Trophoblast cell (in vitro differentiated cells and primary cell): ENCODE measurements at regions not wholly inside any gene's neighbourhood (a gene's known extent, or its start where the extent isn't known, plus 50 kb on each side); places are given as distances from the start of the nearest gene placed in this dataset.

ENCODE experiments used
- DNase-seq, 2 donors: peaks; one replicate each; pipeline ENCODE4 v3.0.0-alpha.2; 2016
- H2AFZ ChIP-seq: 2 replicates; pipeline ENCODE4 v1.6.1; 2013; ENCODE audit warnings: low read length, moderate library complexity, mild to moderate bottlenecking; ENCODE audit not compliant: insufficient read depth, poor library complexity
- H2AK5ac ChIP-seq: 2 replicates; pipeline ENCODE4 v1.6.1; 2013; ENCODE audit warnings: mild to moderate bottlenecking, low read length
- H2BK120ac ChIP-seq: 2 replicates; pipeline ENCODE4 v1.6.1; 2013; ENCODE audit warnings: low read length, mild to moderate bottlenecking, moderate library complexity; ENCODE audit not compliant: insufficient read depth, poor library complexity
- H2BK12ac ChIP-seq: 2 replicates; pipeline ENCODE4 v1.6.1; 2013; ENCODE audit warnings: mild to moderate bottlenecking, low read length, moderate library complexity
- H2BK5ac ChIP-seq: 2 replicates; pipeline ENCODE4 v1.6.1; 2013; ENCODE audit warnings: low read length, low read depth, moderate library complexity, mild to moderate bottlenecking; ENCODE audit not compliant: poor library complexity
- H3K14ac ChIP-seq: 2 replicates; pipeline ENCODE4 v1.6.1; 2013; ENCODE audit warnings: mild to moderate bottlenecking, low read length
- H3K18ac ChIP-seq: 2 replicates; pipeline ENCODE4 v1.6.1; 2013; ENCODE audit warnings: mild to moderate bottlenecking, low read length
- H3K23ac ChIP-seq: 2 replicates; pipeline ENCODE4 v1.6.1; 2013; ENCODE audit warnings: low read length
- H3K27ac ChIP-seq: 2 replicates; pipeline ENCODE4 v1.5.1; 2013; ENCODE audit warnings: low read depth, mild to moderate bottlenecking, inconsistent platforms, low read length, moderate library complexity
- H3K27me3 ChIP-seq: 2 replicates; pipeline ENCODE4 v1.6.1; 2013; ENCODE audit warnings: inconsistent platforms, mild to moderate bottlenecking, low read length, moderate library complexity; ENCODE audit not compliant: insufficient read depth
- H3K36me3 ChIP-seq, 2 experiments: 1 replicate in 1 of 2; 2 replicates in 1 of 2; pipeline ENCODE4 v1.6.1; 2013; ENCODE audit warnings: low read length in 2 of 2, mild to moderate bottlenecking in 2 of 2, moderate library complexity in 1 of 2; ENCODE audit not compliant: insufficient read depth in 2 of 2, control insufficient read depth in 1 of 2
- H3K4ac ChIP-seq: 2 replicates; pipeline ENCODE4 v1.6.1; 2013; ENCODE audit warnings: low read depth, mild to moderate bottlenecking, low read length, moderate library complexity
- H3K4me1 ChIP-seq, 2 experiments: 1 replicate in 1 of 2; 2 replicates in 1 of 2; pipeline ENCODE4 v1.6.1; 2013; ENCODE audit warnings: low read length in 2 of 2, mild to moderate bottlenecking in 2 of 2, moderate library complexity in 1 of 2; ENCODE audit not compliant: insufficient read depth in 2 of 2, control insufficient read depth in 1 of 2
- H3K4me2 ChIP-seq: 2 replicates; pipeline ENCODE4 v1.6.1; 2013; ENCODE audit warnings: inconsistent platforms, mild to moderate bottlenecking, low read length, moderate library complexity
- H3K4me3 ChIP-seq: 2 replicates; pipeline ENCODE4 v1.5.1; 2013; ENCODE audit warnings: mild to moderate bottlenecking, low read depth, low read length, inconsistent platforms
- H3K79me1 ChIP-seq: one replicate; pipeline ENCODE4 v1.6.1; 2013; ENCODE audit warnings: low read length
- H3K79me2 ChIP-seq: 2 replicates; pipeline ENCODE4 v1.6.1; 2013; ENCODE audit warnings: low read length, mild to moderate bottlenecking; ENCODE audit not compliant: control insufficient read depth, insufficient read depth, poor library complexity
- H3K9ac ChIP-seq: 2 replicates; pipeline ENCODE4 v1.6.1; 2013; ENCODE audit warnings: mild to moderate bottlenecking, low read length
- H3K9me3 ChIP-seq: 2 replicates; pipeline ENCODE4 v1.6.1; 2013; ENCODE audit warnings: low read depth, mild to moderate bottlenecking, control low read depth, inconsistent platforms, low read length; ENCODE audit not compliant: insufficient read depth
- H4K12ac ChIP-seq: 2 replicates; pipeline ENCODE4 v1.6.1; 2013; ENCODE audit warnings: low read depth, mild to moderate bottlenecking, low read length, moderate library complexity
- H4K8ac ChIP-seq: 2 replicates; pipeline ENCODE4 v1.6.1; 2013; ENCODE audit warnings: low read depth, mild to moderate bottlenecking, low read length, moderate library complexity
- H4K91ac ChIP-seq: one replicate; pipeline ENCODE4 v1.6.1; 2013; ENCODE audit warnings: low read depth, mild to moderate bottlenecking, low read length, moderate library complexity
- WGBS: extraction: QIAGEN DNeasy Blood & Tissue Kit; methylation state at CpG from one replicate; pipeline ENCODE4 v1.1.7; 2013; ENCODE audit warnings: missing lambda C conversion rate; ENCODE audit not compliant: insufficient read length, insufficient coverage; ENCODE audit errors: extremely low coverage; 5-methylcytosine and 5-hydroxymethylcytosine counted together

- H3K4me1 ChIP-seq: no peaks in the 10 kb centered on the region
- no peak for DNase-seq
- peaks cover 2% of the 10 kb centered on the region for H3K9me3 ChIP-seq
- H3K36me3 ChIP-seq: no peaks in the 10 kb centered on the region
- H3K4ac ChIP-seq: no peak overlapping the region
- no peak overlapping the region for H3K4me2 ChIP-seq
- no peak overlapping the region for H3K18ac ChIP-seq
- no peak overlapping the region for H2BK120ac ChIP-seq
- no peak overlapping the region for H2AFZ ChIP-seq
- H3K27ac ChIP-seq: no peak overlapping the region
- no peak overlapping the region for H4K91ac ChIP-seq
- no peak overlapping the region for H3K23ac ChIP-seq
- no peak overlapping the region for H2BK12ac ChIP-seq
- no peak overlapping the region for H3K4me3 ChIP-seq
- H4K12ac ChIP-seq: no peak overlapping the region
- H3K9ac ChIP-seq: no peak overlapping the region
- H3K14ac ChIP-seq: no peak overlapping the region
- H3K27me3 ChIP-seq: no peaks in the 10 kb centered on the region
- WGBS: no CpG with 5 or more reads among the region's 3 CpGs
- no peak overlapping the region for H2AK5ac ChIP-seq
- no peaks in the 10 kb centered on the region for H3K79me1 ChIP-seq
- H4K8ac ChIP-seq: no peak overlapping the region
- no peak overlapping the region for H2BK5ac ChIP-seq
- H3K79me2 ChIP-seq: no peaks in the 10 kb centered on the region
Measured at GRCh38 chr2:138207074-138207930, 243.0 kb downstream of the HNMT start.

- H3K36me3 ChIP-seq: no peaks in the 10 kb centered on the region
- H3K18ac ChIP-seq: no peak overlapping the region
- H4K91ac ChIP-seq: no peak overlapping the region
- no CpG with 5 or more reads among the region's 3 CpGs for WGBS
- H3K4ac ChIP-seq: no peak overlapping the region
- no peak overlapping the region for H2BK120ac ChIP-seq
- no peaks in the 10 kb centered on the region for H3K27me3 ChIP-seq
- H3K9me3 ChIP-seq: peaks cover 2% of the 10 kb centered on the region
- H3K79me1 ChIP-seq: no peaks in the 10 kb centered on the region
- H3K27ac ChIP-seq: no peak overlapping the region
- no peak overlapping the region for H3K23ac ChIP-seq
- H2AFZ ChIP-seq: no peak overlapping the region
- no peak overlapping the region for H3K4me2 ChIP-seq
- H4K8ac ChIP-seq: no peak overlapping the region
- no peaks in the 10 kb centered on the region for H3K79me2 ChIP-seq
- no peaks in the 10 kb centered on the region for H3K4me1 ChIP-seq
- H3K9ac ChIP-seq: no peak overlapping the region
- H2AK5ac ChIP-seq: no peak overlapping the region
- no peak for DNase-seq
- no peak overlapping the region for H4K12ac ChIP-seq
- H3K4me3 ChIP-seq: no peak overlapping the region
- H2BK12ac ChIP-seq: no peak overlapping the region
- no peak overlapping the region for H2BK5ac ChIP-seq
- H3K14ac ChIP-seq: no peak overlapping the region
Measured at GRCh38 chr2:138209009-138209408, 244.7 kb downstream of the HNMT start.

DNA sequence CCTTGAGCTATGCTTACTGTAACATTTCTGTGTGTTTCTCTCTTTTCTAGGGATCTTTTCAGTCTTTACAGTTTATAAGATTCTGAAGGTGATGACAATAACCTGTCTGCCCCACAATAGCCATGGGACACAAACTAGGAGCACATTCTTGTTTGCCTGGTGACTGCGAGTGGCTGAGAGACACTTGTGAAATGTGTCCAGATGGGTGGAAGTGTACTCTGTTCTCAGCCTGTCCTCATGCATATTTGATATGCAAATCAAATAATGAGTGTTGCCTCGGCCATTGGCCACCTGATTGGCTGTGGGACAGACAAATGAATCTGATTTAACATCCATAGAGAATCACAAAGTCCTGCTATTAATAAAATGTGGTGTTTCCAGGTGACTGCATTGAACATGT lies 246.2 kb downstream of the HNMT start:
- H2AK5ac ChIP-seq: no peak overlapping the region
- no peak overlapping the region for H2BK5ac ChIP-seq
- H3K18ac ChIP-seq: no peak overlapping the region
- no peaks in the 10 kb centered on the region for H3K4me1 ChIP-seq
- no peaks in the 10 kb centered on the region for H3K27me3 ChIP-seq
- no peaks in the 10 kb centered on the region for H3K36me3 ChIP-seq
- H3K4me3 ChIP-seq: no peak overlapping the region
- H2AFZ ChIP-seq: no peak overlapping the region
- H3K9ac ChIP-seq: no peak overlapping the region
- H4K12ac ChIP-seq: no peak overlapping the region
- no peak overlapping the region for H2BK120ac ChIP-seq
- no peaks in the 10 kb centered on the region for H3K79me1 ChIP-seq
- no peak overlapping the region for H3K27ac ChIP-seq
- H3K4ac ChIP-seq: no peak overlapping the region
- H3K23ac ChIP-seq: no peak overlapping the region
- H4K91ac ChIP-seq: no peak overlapping the region
- H3K9me3 ChIP-seq: no peaks in the 10 kb centered on the region
- H3K4me2 ChIP-seq: no peak overlapping the region
- no peaks in the 10 kb centered on the region for H3K79me2 ChIP-seq
- no CpG with 5 or more reads among the region's 2 CpGs for WGBS
- H2BK12ac ChIP-seq: no peak overlapping the region
- H4K8ac ChIP-seq: no peak overlapping the region
- DNase-seq: no peak
- no peak overlapping the region for H3K14ac ChIP-seq

DNA sequence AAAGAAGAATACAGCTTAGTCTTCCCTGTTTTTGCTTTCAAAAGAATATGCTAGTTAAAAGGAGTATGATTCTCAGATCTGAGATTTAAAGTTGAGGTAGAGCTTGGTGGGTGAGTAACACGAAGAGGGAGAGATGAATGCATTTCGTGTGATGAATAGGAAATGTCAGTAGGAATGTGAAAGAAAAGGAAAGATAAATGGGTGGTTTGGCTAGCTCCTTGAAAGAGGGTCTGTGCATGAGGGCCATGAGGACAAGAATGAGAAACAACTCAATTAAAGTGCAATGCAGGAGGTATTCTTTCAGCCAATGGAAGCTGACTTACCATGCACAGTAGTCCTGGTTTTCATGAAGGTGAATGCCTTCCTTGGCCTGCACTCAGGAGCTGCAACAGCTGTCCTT lies 248.2 kb downstream of the HNMT start:
- no peak overlapping the region for H3K4ac ChIP-seq
- no peak overlapping the region for H2BK120ac ChIP-seq
- H3K4me1 ChIP-seq: no peaks in the 10 kb centered on the region
- H4K91ac ChIP-seq: no peak overlapping the region
- no peak overlapping the region for H3K14ac ChIP-seq
- no peak overlapping the region for H4K12ac ChIP-seq
- no peak overlapping the region for H2BK12ac ChIP-seq
- no peaks in the 10 kb centered on the region for H3K79me1 ChIP-seq
- no peak overlapping the region for H2AFZ ChIP-seq
- H3K27me3 ChIP-seq: no peaks in the 10 kb centered on the region
- no peak overlapping the region for H3K23ac ChIP-seq
- no peaks in the 10 kb centered on the region for H3K36me3 ChIP-seq
- no peak overlapping the region for H3K18ac ChIP-seq
- H3K79me2 ChIP-seq: no peaks in the 10 kb centered on the region
- no peak overlapping the region for H3K9ac ChIP-seq
- H3K4me3 ChIP-seq: no peak overlapping the region
- no peaks in the 10 kb centered on the region for H3K9me3 ChIP-seq
- 100% methylated on average over 1 of the region's 2 CpGs for WGBS
- DNase-seq: no peak
- no peak overlapping the region for H3K27ac ChIP-seq
- no peak overlapping the region for H4K8ac ChIP-seq
- H2BK5ac ChIP-seq: no peak overlapping the region
- no peak overlapping the region for H2AK5ac ChIP-seq
- H3K4me2 ChIP-seq: no peak overlapping the region
